Right forelimb (tissue), 1 donor: ENCODE measurements at regions not wholly inside any gene's neighbourhood (a gene's known extent, or its start where the extent isn't known, plus 50 kb on each side); places are given as distances from the start of the nearest gene placed in this dataset.
A peak's percentile ranks its signal among the peaks of the same experiment; 100 is the strongest.

ENCODE experiments used
- DNase-seq: peaks from one replicate; pipeline ENCODE4 v3.0.0-alpha.2; 2018

DNA sequence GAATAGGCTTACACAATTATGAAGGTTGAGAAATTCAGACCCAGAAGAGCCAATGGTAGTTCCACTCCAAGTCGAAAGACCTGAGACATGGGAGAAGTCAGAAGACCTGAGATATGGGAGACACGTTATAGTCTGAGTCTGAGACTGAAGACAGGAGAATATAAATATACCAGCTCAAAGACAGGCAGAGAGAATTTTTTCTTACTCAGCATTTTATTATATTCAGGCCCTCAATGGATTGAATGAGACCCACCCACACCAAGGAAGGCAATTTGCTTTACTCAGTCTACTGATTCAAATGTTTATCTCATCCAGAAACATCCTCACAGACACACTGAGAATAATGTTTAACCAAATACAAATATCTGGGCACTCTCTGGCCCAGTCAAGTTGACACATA is 693.5 kb downstream of the HDGFL1 start:
- DNase-seq: no peak

DNA sequence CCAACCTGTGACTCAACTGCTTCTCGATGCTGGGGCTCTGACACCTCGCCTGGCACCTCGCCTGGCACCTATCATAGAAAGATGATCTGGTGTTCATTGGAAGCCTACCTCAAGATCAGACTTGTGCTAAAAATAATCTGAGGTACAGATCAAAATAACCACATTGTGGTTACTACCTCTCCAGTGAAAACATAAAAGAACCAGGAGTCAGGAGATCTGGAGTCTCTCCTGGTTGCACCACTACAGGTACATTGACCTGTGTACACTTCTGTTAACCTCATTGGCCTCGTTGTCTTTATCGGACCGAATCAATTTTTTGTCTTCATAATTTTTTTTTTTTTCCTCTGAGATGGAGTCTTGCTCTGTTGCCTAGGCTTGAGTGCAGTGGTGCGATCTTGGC is 695.9 kb downstream of the HDGFL1 start:
- no peak for DNase-seq

DNA sequence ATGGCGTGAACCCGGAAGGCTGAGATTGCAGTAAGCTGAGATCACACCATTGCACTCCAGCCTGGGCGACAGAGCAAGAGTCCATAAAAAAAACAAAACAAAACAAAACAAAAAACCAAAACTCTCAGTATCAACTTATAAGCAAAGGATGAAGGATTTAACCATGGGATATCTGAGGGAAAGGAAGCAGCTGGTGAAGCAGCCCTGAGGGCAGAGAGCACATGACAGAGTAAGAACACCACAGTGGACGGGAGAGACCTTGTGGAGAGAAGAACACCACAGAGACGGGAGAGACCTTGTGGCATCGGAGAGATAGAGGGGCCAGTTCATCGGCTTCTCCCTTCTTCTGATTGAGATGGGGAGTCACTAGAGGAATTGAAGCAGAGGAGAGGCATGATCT is 697.2 kb downstream of the HDGFL1 start:
- DNase-seq: no peak

DNA sequence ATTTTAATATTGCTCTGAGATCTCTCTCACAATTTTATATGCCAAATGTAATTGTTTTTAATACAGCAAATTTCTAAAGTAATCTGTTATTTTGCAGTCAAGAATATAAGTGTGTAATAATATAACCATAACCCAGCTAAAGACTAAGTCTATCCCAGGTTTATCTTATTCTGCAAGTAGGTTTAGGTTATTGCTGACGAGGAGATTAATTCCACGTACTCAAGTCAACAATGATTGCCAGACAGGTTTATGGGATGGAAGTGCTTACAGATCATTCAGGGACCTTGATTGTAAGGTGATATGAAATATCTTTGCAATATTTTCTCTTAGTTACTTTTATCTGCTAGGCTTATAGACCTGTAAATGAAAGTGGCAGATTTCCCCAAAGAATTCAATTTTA is 698.3 kb downstream of the HDGFL1 start:
- no peak for DNase-seq

DNA sequence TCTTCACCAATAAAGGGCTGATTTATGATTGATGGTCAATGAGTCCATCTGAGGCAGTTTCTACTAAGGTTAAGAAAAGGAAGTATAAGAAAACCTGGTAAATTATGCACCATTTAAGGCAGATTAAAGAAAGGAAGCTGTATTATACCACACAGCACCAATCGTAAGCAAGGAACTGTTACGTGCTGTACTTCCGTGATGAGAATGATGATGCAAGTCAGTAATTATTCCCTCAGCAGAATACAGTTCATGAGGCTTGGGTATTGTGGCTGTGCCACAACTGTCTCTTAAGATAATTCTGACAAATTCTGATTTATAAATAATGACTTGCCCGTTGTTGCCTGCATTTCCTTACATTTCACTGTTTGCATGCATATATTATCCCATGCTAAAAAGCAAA is 699.0 kb downstream of the HDGFL1 start:
- no peak for DNase-seq

DNA sequence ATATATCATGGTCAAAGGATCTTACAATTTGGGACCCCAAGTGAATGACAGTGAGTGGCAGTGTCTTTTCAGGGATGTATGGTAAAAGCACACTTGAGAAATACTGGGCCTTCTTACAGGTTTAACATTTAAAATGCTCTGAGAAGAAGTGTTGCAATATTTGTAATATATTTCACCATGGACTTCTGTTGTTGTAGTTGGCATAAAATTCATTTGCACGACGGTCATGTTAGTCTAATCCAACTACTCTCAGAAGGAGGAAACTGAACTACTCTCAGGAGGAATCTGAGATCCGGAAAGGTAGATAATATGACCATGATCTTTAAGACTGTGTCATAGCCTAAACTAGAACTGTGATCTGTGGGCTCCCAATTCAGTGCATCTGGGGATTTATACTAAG is 700.1 kb downstream of the HDGFL1 start:
- no peak for DNase-seq

DNA sequence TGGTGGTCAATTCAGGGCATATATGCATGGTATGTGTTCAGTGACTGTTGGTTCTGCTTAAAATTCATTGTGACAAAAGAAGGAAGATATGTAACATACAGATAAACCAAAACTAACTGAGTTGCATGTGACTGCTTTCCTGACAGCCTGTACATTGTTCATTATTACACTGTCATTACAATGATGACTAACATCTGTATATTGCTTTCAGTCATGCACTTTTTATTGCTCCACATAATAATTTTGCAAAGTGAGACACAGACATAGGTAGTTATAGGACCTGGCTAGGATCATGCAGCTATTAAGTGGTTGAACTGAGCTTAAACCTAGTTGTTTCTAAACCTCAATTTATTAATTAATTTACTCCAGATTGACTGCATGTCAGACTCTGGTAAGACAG is 703.2 kb downstream of the HDGFL1 start:
- DNase-seq: no peak

DNA sequence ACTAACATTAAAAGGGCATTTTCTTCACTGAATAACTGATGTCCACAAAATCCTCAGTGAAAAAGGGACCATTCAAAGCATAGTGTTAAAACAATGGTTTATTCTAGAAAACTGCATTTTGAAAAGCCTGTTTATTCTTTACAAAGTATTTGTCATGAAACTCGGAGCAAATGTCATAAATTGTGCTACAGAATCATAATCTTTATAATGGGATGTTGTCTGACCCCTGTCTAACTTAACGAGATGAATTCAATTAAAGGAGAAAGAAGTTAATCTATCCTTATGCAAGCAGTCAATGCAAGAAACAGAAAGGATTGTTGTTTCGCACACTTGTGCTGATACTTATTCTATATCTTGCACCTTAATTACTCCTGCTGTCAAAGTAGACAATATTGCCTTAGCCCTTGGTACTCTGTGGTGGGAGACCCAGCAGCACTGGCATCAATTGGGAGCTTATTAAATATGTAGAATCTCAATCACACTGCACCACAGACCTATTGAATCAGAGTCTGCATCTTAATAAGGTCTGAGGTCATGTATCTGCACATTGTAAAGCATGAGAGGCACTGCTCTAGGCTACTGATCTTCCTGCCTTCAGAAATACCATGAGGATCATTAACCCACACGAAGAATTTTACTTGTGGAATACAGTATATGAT is 708.3 kb downstream of the HDGFL1 start:
- no peak for DNase-seq

DNA sequence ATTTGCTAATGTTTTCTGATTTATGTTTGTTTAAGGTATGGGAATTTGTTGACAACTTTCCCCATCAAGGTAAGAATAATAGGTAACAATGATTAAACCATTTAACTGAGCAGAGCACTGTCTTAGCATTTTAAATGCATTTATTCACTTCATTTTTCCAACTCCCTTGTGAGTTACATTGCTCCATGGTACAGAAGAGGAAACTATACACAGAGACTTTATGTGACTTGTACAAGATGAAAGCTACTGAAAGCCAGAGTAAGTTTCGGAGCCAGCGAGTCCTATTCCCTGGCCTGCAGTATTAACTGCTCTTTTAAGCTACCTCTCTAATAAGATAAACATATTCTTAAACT is 708.8 kb downstream of the HDGFL1 start:
- DNase-seq: no peak

DNA sequence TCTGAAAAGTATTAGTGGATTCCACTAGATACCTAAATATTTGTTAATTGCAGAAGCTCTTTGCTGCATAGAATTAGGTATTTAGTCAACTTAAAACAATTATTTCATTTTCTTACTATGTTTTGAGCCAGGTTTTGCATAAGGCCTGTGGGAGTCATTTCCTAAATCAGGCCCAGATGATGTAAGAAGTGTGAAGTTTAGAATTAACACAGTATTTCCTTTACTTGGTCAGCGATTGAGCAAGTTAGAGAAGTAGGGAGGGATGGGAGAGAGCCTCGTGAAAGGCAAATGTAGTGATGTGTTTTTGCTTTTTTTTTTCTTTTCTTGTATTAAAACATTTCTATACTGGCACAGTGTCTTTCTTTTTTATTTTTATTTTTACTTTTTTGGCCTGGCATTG is 711.1 kb downstream of the HDGFL1 start:
- DNase-seq: no peak

DNA sequence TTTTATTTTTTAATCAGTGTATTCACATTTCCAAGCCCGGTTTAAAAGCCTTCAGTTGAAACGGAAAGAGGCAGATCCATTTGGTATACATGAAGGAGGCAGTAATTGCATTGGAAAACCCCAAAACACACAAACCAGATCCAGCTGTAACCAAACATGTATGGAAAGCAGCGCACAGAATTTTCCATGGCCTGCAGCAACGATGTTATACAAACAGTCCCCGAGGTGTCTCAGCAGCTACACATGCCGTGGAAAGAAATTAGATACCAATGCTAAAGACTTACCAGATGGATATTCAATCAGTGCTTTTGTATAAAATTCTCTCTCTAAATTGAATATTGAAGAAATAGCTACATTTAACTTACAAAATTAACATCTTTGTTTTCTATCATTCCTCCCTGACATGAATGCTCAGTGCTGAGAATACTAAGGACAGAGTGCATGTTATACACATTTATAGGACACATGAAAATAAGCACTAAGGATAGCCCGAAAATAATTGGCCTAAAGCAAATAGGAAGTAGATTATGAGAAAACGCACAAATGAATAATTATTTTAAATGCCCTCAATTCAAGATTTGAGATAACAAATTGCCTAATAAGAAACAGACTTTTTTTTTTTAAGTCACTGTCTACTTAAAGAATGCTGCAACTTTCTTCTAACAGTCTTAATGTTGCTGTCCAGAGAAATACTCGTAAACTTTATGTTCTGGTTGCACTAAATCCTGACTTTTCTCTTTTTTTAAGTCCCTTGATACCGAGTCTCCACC is 713.1 kb downstream of the HDGFL1 start:
- peak; percentile 71 for DNase-seq

DNA sequence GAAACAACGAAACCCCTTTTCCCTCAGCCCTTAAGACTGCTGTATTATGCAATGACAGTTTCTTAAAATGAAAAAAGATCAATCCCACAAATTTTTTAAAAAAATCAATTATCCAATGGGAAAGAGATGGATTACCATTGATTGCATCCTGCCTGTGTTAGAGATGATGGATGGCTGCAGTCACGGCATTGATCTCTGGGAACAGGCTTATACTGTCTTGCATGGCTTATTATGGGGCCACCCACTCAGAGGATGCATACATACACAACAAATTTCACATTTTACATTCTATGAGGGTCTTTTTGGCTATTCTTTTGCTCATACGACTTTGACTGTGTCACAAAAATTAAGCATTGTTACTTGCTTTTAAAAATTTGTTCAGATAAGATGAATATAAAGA is 724.3 kb downstream of the HDGFL1 start:
- DNase-seq: no peak

DNA sequence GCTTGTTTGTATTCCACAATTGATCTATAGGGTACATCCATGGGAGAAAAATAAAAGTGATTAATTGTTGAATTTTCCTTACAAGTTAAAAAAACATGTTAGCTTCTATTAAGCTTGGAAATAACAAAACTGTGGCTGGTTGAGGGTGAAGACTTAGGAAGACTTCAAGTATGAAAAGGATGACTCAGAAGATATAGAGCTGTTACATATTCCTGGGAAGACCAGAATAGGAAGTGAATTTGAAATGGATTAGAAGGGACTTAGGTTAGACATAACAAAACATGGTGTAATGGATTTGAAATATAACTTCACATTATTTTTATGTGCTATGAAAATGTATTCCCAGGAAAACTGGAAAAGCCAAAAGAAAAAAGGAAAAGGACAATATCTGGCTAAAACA is 732.2 kb downstream of the HDGFL1 start:
- DNase-seq: no peak

DNA sequence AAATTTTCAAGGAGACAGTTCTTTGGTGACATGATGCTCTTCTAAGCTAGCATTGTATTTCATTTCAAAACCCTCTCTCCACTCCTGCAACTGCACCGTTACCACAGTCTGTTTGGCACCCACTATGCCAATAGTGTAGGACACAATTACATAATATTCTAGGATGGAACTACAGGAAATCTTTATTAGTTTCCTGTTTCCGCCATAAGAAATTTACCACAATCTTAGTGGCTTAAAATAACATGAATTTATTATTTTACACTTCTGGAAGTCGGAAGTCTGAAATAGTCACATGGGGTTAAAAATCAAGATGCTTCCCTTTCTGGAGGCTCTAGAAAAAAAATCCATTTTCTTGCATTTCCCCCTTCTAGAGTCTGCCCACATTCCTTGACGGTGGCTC is 733.1 kb downstream of the HDGFL1 start:
- DNase-seq: no peak

DNA sequence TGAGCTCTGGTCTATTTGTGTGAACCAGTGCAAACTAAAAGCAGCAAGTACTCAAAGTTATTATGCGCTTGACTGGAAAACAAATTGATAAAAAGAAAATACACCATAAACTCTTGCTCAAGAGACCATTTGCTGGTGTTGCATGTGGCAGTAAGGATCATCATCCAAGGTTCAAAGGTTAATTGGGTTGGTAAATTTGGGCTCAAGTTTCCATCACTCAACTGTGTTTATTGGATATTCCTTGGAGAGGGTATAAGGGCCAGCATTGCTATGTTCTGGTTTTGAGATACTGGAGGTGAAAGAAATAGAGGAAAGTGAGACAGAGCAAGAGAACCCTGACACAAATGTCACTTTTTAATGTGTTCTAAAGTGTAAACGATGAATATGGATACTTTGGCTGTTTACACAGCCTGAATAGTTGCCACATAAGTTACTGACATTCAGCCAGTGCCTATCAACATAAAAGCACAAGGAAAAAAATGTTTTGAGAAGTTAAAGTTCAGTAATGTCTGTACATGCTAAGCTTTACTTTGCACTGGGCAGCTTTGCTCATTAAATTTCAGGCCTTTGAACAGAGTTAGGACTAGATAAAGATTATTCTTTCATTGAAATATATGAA is 736.1 kb downstream of the HDGFL1 start:
- no peak for DNase-seq

DNA sequence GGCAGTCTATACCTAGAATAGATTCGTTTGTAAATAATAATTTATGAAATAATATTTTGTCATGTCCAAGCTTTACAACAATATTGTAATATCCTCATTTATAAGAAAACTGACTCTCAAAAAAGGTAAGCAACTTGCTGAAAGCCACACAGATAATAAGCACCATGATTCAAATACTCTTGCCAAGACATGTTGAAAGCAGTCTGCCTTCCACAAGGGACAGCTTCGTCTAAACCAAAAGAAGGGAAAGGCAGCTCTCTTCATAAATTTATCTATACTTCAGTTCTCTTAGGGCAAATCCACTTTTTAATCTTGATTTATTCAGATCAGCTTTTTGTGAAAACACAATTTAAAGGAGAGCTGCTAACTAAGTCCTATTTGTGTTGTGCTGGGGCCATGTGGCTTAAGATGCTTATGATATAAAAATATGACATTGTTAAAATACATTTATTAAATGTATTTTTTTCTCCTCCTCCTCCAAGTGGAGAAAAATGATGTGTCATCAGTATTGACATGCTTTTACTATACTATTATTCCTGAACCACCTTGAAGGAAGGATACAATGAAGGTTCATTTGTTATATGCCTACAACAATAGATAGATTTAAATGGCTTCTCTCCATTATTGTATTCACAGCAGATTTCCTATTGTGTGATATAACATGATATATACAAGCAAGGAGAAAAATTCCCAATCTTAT is 737.0 kb downstream of the HDGFL1 start:
- DNase-seq: no peak

DNA sequence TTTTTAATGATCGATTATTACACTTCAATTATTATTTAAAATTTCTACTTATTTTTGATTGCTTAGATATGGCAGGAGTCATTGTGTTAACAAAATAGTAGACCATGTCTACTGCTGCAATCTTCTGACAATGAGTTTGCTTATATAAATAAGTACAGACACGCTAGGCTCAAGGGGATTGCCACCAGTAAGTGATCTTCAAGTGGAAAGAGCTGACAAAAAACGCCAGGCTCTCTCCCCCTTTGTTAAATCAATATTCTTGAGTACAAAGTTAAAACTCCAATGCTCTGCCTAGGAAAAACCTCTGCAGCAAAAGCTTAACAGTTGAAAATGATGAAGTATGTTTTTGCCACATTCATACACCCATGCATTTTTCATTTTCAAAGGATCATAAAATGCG is 738.1 kb downstream of the HDGFL1 start:
- DNase-seq: no peak

DNA sequence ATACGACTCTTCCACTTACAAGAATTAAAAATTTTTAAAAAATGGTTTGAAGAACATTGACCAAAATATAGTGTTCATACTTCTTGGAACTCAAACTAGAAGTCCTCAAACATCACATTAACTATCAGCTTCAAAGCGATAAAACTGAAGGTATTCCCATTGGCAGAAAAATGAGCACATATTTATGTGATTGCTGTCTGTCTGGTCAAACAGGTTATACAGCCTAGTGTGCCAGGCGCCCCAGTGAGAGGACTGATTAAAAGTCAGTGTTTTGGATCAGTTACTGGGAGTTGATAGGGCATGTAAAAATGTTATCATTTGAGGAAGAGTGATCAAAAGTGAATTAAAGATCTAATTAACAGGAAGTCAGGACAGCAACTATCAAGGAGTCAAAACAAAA is 738.8 kb downstream of the HDGFL1 start:
- DNase-seq: no peak

DNA sequence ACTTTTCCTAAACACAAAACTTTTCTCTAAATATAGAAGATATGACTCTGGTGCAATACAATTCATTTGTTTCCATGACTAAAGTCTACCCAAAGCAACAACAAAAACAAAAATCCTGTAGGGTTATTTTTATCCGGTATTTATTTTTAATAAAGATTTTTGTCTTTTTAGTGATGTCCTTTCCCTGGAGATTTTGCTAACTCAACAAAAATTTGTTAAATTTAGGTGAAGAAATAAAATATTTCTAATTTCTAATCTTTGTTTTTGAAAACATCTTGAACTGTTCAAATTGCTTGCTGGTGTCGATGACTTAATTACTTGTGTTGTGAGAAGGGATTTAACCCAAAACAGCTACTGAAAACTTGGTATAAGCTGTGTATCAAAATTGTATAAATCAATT is 741.8 kb downstream of the HDGFL1 start:
- DNase-seq: no peak

DNA sequence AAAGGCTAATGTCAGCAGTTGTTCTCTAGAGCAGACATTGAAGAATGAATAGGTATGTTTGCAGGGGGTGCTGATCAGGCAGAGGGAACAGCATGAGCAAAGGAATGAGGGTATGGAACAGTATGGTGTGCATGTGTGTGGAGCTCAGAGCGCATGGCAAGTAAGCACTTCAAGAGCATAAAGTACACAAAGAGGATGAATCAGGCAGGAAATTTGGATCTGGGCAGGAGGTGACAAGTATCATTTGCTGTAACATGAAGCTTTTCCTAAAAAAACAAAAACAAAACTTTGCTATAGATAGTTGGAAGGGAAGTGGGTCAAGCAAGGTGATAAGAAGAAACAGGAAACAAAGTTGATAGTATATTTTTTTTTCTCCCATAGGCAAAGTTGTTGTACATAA is 746.8 kb downstream of the HDGFL1 start:
- DNase-seq: no peak

DNA sequence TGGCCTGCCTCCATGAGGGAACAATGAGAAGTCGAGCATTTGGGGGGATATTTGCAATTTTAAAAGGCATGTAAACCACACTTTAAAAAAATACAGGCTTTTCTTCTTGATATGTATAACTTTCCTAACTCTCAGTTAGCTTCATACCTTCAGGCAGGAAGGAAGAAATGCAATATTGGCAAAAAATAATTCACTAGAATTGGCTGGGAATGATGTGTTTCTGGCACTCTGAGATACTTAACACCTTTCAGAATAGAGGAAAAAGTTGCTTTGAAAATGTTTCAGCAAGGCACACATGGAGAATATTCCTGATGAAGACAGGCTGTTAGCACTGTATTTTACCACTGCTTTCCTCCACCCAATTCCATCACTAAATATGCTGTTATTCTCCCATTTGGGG is 747.6 kb downstream of the HDGFL1 start:
- DNase-seq: no peak

DNA sequence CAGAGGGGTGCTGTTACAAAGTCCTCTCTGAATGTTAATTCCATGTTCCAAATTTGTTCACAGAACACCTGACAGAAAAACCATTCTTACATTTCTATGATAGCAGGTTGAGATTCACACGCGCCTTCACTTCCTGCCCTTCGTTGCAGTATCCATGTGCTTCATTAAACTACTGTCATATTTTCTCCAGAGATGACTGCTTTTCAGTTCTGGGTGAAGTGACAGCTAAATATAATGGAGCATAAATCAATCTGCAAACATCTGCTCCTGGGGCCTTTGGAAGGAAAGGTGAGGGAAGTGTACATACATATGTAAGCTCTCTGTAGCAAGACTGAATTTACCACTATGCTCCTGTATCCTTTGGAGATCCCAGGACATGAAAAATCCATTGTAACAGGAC is 750.2 kb downstream of the HDGFL1 start:
- no peak for DNase-seq

DNA sequence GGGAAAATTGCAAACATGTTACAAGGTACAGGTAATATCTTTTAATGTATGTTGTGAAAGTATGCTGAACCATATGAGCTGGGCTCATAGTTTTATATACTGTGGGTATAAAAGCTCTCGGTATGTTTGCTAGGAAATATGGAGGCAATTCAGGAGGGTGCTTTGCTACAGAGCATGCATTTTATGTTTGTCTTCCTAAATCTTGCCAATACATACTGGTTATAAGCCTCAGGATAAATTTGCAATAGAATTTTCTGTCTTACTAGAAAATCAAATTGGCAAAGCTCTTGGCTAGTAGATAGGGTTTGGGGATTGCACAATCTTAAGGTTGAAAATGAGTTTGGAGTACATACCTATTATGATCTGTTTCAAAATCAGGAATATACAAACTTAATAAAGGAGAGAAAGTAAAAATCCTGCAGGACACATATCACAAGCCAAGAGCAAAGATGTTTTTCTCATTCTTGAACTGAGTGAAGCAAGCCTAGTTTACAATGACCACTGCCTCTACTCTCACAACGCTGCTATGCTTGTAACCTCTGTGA is 751.2 kb downstream of the HDGFL1 start:
- DNase-seq: no peak

DNA sequence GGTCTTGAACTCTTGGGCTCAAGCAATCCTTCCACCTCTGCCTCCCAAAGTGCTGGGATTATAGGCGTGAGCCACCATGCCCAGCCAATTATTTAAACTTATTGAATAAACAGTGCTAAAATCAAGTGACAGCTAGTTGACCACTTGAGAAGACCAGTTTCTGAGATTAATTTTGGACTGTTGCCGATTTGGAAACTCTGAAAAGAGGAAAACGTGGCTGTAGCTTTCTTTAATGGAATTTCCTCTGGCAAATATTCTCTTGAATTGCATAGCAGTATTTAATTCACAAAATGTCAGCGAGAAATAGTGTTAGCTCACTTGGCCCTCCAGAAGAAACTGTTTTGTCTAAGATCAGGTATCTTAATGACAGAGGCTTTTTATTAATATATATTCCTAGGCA is 754.5 kb downstream of the HDGFL1 start:
- no peak for DNase-seq
